NB4 (cell line): ENCODE measurements at regions not wholly inside any gene's neighbourhood (a gene's known extent, or its start where the extent isn't known, plus 50 kb on each side); places are given as distances from the start of the nearest gene placed in this dataset.

Experiments
- CTCF ChIP-seq: IDR thresholded peaks from one replicate; pipeline ENCODE4 v1.5.1; 2012; ENCODE audit warnings: low read depth, low read length
- MAX ChIP-seq: IDR thresholded peaks from 2 replicates; pipeline ENCODE4 v1.6.1; 2011; ENCODE audit warnings: low read depth, low read length
- POLR2A ChIP-seq: IDR thresholded peaks from 2 replicates; pipeline ENCODE4 v1.6.1; 2011; ENCODE audit warnings: mild to moderate bottlenecking; ENCODE audit not compliant: insufficient read length; ENCODE audit errors: extremely low read depth

GRCh38 chr2:97348841-97349240 is 235.9 kb downstream of the ANKRD36 start:
- TF ChIP-seq CTCF (no peak), POLR2A (no peak), MAX (no peak)
